H4 (cell line): ENCODE measurements at regions not wholly inside any gene's neighbourhood (a gene's known extent, or its start where the extent isn't known, plus 50 kb on each side); places are given as distances from the start of the nearest gene placed in this dataset.

ENCODE experiments used
- DNase-seq: peaks from one replicate; pipeline ENCODE4 v3.0.0-alpha.2; 2015; ENCODE audit warnings: low spot score

DNA sequence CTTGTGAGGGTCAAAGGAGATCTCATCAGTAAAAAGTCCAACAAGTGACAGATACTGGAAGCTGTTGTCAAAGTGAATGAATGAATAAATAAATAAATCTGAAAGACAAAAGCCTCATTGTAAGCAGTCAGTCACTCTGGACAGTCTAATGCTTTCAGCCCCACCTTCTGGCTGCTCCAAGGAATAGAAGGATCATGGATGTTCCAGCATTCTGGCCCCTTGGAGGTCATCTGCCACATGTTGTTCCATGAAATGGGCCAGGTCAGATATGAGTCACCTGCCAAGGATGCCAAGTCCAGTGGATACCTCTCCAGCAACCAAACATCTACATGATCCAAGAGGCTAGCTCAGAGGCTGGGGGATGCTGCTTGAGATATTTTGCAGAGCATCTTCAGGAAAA is 185.6 kb downstream of the BMP7 start:
- DNase-seq, result peak; percentile 35

DNA sequence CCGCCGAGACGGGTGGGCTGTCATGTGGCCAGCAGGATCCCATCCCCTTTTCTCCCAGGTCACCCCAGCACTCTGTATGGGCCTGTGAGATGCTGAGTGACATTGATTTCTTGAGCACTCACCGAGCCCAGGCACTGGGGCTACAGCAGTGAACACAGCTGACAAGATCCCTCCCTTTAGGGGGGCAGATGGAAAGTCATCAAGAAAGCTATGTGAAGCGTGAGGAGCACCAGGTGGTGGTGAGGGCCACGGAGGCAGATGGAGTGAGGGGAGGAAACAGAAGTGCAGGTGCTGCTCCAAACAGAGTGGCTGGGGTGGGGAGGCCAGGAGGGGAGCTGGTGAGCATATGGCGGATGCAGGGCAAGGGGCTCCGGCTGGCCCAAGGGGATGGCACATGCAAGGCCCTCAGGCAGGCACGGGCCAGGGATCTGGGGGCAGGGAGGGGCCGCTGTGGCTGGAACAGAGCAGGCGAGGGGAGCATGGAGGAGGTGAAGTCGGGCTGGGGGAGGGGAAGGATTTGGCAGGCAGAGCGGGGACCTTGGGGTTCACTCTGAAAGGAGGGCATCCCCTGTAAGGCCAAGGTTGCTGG is 184.0 kb downstream of the BMP7 start:
- no peak for DNase-seq

DNA sequence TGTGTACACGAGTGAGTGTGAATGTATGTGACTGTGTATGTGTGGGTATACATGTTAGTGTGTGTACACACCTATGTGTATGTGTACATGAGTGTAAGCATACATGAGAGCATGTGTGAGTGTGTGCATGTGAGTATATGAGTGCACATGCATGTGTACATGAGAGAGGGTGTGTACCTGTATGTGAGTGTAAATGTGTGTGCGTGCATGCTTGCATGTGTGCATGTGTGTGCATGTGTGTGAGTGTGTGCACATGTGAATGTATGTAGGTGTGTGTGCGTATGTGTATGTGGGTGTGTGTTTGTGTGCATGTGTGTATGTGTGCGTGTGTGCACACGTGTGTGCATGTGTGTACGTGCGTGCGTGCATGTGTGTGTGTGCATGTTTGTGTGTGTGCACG is 183.4 kb downstream of the BMP7 start:
- no peak for DNase-seq

DNA sequence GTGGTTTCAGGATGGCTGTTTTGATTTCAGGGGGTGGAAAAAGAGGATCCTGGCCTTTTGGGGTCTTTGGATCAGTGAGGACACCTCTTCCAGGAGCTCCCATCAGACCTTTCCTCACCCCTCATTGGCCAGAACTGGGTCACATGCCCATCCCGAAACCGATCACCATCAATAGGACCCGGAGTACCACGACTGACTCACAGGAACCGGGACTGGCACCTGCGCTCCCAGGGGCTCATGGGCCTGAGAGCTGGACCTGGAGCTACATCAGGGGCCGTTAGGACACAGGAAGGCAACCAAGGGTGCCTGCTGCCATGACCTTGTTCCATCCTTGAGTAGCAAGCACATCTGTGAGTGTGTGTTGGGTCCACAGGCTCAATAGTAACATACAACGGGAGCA is 180.4 kb downstream of the BMP7 start:
- DNase-seq, result no peak

DNA sequence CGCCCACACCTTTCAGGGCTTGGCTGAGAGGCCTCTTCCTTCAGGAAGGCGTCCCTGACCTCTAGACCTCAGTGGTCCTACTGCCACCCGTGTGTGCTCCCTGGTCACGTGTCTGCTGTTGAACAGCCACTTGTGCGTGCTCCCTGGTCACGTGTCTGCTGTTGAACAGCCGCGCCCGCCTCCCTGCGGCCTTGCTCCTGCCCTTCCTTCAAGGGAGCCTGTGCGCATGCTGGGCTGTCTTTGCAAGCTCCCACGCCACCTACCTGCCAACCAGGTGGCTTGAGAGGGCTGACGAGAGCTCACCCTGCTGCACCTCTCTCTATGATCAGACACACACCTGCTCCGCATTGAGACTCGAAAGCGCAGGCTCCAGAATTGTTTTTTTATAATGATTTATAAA is 179.3 kb downstream of the BMP7 start:
- no peak for DNase-seq

DNA sequence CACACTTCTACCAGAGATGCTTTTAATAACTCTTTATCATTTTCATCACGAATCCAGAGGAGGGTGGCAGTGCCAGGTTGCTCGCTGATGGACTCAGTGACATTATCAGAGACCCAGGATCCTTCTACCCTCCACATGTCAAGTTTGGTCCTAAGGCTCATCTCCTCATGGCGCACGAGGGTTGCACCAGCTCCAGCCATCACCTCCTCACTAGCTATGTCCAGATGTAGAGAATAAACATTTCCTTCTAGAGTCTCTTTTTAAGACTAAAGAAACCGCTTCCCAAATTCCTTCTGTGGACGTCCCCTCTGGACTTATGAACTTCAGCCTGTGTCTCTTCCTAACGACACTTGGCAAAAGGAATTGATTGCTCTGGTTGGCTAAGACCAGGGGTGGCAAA is 178.7 kb downstream of the BMP7 start:
- no peak for DNase-seq

DNA sequence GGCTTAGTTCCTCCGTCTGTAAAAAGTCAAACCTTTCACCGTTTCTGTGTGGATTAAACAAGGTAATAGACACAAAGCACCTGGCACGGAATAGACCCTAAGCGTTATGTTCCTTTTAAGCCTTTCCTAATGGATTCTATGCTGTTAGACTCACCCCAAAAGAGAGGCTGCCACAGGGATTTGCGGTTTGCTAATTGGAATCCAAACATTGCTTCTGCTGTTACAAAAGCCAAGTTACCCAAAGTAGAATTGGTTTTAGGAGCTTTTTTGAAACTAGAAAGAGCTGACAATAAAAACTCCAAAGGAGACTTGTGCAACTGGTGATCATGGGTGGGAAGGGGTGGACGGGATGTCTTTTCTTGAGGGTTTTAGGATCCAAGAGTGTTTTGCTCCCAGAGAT is 178.0 kb downstream of the BMP7 start:
- DNase-seq, result no peak

DNA sequence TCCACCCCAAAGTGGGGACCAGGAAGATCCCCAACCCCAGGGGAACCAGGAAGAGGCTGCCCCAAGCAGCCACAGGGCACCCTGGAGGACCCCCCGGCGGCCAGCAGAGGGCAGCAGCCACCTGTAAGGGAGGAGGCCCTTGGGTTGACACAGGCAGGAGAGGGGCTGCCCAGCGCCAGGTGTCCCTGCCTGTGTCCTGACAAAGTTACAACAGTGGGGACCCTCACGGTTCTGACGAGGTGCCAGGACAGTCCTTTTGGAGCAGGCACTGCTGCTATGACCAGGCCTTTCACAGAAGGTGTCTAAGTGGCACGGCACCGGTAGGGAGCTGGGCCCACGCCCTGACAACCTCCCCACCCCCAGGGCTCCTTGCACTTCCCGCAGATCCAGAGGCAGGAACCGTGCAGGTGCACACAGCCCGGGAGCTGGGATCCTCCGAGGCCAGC is 176.7 kb downstream of the BMP7 start:
- DNase-seq, result peak; percentile 45

DNA sequence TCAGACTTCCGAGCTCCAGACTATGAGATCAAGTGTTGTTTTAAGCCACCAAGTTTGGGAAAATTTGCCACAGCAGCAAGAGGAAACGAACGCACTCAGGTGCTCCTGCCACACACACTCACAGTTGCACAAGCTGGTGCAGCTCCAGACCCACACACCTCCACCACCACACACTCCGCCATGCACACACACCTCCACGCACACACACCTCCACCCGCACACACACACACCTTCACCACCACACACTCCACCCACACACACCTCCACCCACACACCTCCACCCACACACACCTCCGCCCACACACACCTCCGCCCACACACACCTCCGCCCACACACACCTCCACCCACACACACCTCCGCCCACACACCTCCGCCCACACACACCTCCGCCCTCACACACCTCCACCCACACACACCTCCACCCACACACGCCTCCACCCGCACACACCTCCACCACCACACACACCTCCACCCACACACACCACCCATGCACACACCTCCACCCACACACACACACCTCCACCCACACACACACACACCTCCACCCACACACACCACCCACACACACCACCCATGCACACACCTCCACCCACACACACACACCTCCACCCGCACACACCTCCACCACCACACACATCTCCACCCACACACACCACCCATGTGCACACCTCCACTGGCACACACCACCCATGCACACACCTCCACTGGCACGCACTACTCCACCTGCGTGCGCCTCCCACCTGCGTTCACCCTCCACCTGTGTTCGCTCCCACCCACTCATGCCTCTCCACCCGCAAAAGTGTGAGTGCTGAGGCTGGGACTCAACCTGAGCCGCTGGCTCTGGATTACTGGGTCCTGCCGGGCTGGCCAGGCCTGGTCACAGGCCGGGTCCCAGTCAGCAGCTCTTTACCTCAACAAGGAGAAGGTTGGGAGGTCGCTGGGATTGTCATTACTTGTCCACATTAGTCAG is 175.6 kb downstream of the BMP7 start:
- DNase-seq, result no peak

DNA sequence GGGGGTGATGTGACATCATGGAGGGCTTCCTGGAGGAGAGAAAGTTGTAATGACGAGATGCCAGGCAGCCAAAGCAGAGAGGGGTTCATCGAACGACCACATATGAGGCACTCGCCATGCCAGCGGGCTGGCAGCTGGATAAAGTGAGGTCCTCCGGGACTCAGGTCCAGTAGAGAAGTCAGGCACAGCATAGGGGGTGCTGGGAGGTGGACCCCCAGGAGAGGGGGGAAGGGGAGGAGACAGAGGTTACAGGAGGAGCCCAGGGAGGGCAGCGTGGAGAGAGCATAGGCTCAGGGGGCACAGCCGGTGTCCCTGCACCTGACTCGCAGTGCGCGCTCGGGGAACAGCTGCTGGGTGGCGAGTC is 174.7 kb downstream of the BMP7 start:
- DNase-seq, result no peak

DNA sequence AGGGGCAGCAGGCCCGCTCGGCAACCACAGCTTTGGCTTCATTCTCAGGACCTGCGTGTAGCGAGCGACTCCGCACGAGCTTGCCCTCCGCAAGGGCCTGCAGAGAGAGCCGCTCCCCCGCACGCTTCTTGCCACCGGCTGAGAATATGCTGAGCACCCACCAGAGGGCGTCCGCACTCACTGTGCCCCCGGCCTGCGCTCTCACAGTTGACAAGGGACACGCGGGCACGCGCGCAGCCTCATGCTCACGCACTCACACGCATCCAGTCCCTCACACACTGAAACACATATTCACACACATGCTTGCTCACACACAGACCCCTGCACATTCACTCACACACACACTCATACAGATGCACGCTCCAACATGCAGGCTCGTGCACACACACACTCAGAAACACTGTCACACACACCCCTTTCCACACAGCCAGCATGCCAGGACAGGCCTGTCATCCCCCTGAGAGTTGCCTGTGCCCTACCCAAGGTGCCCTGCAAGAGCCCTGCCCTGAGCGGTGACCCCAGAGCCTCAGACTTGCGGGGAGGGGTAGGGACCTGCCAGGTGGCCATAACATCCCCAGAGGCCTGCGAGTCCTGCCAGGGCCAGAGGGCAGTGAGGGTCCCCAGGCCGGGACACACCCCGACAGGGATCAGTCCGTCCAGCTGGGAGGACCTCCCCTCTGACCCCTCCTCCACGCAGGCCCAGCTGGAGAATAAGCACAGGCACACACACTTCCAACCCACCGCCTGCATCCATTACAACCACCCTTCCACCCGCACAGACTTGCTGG is 174.1 kb downstream of the BMP7 start:
- DNase-seq, result peak; percentile 62

DNA sequence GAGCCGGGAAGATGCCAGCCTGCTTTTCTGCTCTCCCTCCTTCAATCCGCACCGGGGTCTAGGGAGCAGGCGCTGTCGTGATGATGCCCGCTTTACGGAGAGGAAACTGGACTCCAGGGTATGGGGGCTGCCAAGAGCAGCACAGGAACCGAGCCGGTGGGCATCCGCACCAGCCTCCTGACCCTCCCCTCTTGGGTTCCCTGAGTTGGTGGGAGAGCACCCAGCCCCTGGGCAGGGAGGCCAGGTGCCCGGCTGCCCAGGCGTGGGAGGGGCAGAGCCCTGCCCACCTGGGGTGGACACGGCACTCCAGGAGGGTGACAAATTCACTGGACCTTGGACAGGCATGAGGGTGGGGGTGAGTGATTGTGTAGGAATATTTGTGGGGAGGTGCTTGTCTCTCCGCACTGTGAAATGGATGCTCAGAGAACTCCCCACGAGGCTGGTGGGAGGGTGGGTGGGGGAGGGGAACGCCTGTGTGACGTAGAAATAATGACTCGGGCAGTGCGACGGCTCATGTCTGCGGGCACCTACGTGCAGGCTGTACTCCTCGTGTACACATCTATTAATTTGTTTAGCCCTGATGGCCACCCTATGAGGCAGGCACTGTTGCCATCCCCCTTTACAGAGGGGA is 173.4 kb downstream of the BMP7 start:
- no peak for DNase-seq

DNA sequence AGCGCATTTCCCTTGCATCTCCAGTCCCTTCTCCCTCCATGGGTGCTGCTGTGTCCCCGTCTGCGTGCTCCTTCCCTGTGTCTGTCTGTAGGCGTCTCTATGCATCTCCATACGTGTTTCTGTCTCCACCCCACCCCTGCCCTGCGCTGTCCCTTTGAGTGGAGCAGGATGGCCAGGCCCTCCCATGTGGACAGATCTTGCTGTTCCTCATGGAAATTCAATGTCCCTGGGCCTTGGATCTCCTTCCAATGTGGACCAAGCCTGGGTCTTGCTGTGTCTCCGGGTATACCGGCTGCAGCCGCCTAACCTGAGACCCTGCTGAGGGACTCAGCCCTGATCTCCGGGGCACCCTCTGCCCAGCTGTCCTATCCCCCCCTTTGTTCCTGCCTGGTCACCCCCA is 172.7 kb downstream of the BMP7 start:
- no peak for DNase-seq

DNA sequence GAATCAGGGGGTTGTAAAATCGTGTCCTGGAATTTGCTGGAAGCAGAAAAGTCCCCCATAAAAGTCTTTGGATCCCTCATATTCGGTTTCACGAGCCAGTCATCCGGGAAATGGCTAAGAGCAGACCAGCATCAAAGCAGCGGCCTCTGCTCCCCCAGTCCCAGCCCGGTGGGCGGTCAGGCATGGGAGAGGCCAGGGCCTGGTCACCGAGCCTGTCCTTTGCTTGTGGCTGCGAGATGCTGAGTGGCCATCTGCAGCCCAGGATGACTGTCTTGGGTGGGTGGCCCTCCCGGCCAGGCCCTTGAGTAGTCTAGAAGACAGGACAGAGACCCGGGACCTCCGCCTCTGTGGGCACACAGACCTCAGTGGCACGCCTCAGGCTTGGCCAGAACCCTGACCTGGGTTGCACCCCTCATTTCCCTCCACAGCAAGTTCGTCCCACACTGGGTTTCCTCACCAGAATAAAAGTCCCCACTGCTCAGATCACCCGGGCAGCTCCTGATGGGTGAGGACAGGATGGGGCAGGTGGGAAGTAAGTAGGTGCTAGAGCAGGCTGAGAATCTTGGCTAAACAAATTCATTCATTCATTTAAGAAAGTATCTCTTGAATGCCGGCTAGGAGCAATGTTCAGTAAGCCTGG is 172.1 kb downstream of the BMP7 start:
- DNase-seq, result no peak

DNA sequence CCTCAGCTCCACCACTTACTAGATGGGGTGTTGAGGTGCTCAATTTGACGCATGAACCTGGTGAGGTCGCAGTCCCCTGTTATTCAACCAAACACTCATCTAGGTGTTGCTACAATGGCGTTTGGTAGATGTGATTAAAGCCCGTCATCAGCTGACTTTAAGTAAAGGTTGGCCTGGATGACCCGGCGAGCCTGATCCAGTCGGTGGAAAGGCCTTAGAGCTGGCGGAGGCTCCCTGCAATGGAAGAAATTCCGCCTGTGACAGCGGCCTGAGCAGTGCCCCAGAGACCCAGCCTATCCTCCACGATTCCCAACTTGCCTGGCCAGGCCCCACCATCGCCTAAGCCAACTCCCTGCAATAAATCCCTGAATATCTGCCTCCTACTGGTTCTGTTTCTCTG is 171.4 kb downstream of the BMP7 start:
- no peak for DNase-seq

DNA sequence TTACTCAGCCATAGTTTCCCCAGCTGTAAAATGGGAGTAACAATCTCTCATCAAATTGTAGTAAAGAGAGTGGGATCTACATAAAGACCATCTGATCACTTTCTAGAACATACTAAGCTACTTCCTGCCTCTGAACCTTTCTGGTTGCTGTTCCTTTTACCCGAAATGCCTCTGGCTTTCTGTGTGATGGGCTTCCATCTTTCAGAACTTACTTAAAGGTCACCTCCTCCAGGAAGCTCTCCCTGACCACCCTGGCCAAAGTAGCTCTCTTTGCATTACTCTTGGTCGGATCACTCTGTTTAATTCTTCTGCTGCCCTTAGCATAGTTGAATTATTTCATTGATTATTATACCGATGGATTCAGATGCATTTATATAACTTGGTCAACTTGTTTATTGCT is 171.0 kb downstream of the BMP7 start:
- no peak for DNase-seq

DNA sequence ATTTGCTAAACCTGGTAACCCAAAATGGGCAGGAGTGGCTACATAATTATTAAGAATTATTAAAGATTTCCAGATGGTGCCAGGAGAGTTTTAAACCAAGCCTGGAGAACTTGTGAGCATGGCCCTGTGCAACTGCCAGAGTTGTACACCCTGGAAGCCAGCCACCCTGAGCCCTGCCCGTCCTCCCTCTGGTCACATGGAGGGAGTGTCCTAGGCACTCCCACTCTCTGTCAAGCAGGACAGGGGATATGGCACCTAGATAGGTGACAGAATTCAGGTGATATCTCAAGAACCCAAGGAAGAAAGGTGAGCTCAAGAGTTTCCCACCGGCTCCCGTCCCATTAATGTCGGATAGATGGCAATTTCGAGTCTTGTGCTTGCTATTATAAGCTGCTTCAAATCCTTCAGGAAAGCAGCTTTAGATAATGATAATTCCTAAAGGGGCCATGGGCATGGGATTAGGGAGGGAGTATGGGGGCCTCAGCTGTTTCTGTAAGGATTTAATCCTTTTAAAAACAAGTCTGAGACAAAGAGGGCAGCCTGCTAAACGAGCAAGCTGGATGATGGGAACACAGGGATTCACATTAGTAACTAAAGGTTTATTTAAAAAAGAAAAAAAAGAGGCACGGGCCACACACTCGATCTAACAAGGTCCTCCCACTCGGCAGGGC is 169.1 kb downstream of the BMP7 start:
- DNase-seq, result no peak

DNA sequence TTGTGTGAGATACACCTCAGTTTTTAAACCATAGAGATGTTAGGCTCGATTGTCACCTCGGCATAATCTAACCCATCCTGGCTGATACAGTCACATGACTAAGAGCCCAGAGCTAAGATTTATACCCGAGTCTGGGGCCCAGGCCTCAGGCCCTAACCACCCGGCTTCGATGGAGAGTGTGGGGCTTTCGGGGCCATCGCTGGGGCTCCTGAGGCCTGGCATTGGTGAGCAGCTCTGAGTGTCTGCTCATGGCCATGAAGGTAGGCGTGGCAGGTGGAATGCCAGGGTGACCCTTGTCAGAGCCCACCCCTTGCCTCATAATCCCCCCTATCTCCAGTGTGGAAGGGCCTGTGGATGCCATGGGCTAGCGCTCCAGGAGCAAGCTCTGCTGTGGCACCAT is 164.3 kb downstream of the BMP7 start:
- no peak for DNase-seq

DNA sequence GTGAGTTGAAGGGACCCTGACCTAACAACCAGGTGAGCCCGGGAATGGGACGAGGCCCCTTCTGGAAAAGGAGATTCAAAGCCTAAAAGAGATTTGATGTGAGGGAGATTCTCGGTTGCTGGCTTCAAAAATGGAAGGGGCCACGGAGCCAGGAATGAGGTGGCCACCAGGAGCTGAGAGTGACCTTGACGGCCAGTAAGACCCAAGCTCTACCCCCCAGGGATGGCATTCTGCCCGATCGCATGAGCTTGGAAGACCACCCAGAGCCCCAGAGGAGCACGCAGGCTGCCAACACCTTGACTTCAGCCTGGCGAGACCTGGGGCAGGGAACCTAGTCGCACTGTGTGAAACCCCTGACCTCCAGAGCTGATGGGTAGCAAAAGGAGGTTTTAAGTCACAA is 163.9 kb downstream of the BMP7 start:
- DNase-seq, result no peak

DNA sequence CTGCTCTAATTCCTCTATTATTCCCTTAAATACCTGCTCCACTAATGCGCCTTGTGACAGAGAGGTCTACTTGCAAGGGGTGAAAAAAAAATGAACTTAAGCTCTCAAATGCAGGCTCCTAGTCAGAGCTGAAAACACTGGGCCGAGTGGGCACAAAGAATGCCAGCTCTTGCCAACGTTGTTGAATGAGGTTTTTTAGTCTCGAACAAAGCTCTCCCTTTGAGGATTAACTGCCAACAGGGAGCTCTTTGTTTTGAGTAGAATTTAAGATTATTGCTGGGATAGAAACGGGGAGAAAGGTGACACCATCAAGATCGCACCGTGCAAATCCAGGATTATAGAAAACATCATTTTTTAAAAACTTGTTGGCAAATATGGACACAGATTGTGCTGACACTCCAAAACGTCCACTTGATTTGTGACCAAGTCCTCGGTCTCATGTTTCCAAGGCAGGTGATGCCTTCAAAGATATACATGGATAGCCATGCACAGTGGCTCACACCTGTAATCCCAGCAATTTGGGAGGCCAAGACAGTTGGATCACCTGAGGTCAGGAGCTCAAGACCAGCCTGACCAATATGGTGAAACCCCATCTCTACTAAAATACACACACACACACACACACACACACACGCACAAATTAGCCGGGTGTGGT is 163.2 kb downstream of the BMP7 start:
- no peak for DNase-seq

DNA sequence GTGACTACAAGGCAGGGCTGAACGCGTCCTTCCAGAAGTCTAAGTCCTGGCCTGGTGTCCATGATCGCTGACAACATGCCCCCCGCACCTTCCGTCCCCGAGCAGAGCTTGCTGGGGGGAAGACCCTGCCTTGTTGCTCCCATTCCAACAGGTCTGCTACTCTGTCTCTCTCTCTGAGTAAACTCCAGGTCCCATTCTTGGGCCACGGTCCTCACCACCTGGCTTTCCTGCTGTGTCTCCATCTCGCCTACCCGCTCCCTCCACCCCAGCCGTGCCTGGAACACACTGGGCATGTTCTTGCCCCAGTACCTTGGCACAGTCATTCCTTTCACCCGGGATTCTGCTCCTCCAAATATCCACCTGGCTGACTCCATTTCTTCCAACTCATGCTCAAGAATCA is 162.3 kb downstream of the BMP7 start:
- no peak for DNase-seq
